ENCODE measurements at regions not wholly inside any gene's neighbourhood (a gene's known extent, or its start where the extent isn't known, plus 50 kb on each side); places are given as distances from the start of the nearest gene placed in this dataset.

GRCh38 chr7:25062380-25062779 lies 62.7 kb downstream of the CYCS start:
- TF ChIP-seq, protein P1, sequence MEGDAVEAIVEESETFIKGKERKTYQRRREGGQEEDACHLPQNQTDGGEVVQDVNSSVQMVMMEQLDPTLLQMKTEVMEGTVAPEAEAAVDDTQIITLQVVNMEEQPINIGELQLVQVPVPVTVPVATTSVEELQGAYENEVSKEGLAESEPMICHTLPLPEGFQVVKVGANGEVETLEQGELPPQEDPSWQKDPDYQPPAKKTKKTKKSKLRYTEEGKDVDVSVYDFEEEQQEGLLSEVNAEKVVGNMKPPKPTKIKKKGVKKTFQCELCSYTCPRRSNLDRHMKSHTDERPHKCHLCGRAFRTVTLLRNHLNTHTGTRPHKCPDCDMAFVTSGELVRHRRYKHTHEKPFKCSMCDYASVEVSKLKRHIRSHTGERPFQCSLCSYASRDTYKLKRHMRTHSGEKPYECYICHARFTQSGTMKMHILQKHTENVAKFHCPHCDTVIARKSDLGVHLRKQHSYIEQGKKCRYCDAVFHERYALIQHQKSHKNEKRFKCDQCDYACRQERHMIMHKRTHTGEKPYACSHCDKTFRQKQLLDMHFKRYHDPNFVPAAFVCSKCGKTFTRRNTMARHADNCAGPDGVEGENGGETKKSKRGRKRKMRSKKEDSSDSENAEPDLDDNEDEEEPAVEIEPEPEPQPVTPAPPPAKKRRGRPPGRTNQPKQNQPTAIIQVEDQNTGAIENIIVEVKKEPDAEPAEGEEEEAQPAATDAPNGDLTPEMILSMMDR (conservative IDR thresholded peaks at IDR 0.05; ENCODE audit: low read depth, low read length), result no peak
- TF ChIP-seq MXI1 (IDR thresholded peaks at IDR 0.05; ENCODE audit: borderline replicate concordance, low read depth, low read length), result no peak
- TF ChIP-seq MAZ (IDR thresholded peaks at IDR 0.05; ENCODE audit: borderline replicate concordance, low read depth, low read length), result no peak
- TF ChIP-seq, protein P2, sequence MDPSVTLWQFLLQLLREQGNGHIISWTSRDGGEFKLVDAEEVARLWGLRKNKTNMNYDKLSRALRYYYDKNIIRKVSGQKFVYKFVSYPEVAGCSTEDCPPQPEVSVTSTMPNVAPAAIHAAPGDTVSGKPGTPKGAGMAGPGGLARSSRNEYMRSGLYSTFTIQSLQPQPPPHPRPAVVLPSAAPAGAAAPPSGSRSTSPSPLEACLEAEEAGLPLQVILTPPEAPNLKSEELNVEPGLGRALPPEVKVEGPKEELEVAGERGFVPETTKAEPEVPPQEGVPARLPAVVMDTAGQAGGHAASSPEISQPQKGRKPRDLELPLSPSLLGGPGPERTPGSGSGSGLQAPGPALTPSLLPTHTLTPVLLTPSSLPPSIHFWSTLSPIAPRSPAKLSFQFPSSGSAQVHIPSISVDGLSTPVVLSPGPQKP (IDR thresholded peaks at IDR 0.05; ENCODE audit: borderline replicate concordance, low read depth, low read length), result no peak
- no peak for TF ChIP-seq SMC3 (IDR thresholded peaks at IDR 0.05; ENCODE audit: low read depth, low read length)
- no peak for TF ChIP-seq BHLHE40 (IDR thresholded peaks at IDR 0.05; ENCODE audit: low read depth, low read length)
- TF ChIP-seq NFE2L2 (IDR thresholded peaks at IDR 0.05; ENCODE audit: low read depth, low read length), result no peak
- TF ChIP-seq RAD21 (IDR thresholded peaks at IDR 0.05; ENCODE audit: low read length), result no peak
- no peak for TF ChIP-seq MAFK (IDR thresholded peaks at IDR 0.05; ENCODE audit: low read depth, low read length)
- TF ChIP-seq FOS (IDR thresholded peaks at IDR 0.05; ENCODE audit: low read depth, low read length), result no peak
- no peak for TF ChIP-seq POLR2A (IDR thresholded peaks at IDR 0.05; ENCODE audit: low read depth, low read length)
- TF ChIP-seq RFX5 (IDR thresholded peaks at IDR 0.05; ENCODE audit: low read depth, low read length), result no peak
- TF ChIP-seq USF2 (IDR thresholded peaks at IDR 0.05; ENCODE audit: low read depth, low read length), result no peak
- no peak for TF ChIP-seq RCOR1 (IDR thresholded peaks at IDR 0.05; ENCODE audit: insufficient replicate concordance, low read length)
- Histone ChIP-seq H3K27me3 (ENCODE audit: control insufficient read depth, insufficient read depth, low read length) (no peaks in the 10 kb centered on the region), H4K5ac (ENCODE audit: low read depth, low read length) (no peak overlapping the region), H3K9ac (ENCODE audit: low read depth, low read length) (no peak overlapping the region), H2AFZ (replicated peaks; ENCODE audit: low read length, poor library complexity) (no peak overlapping the region), H3K14ac (replicated peaks; ENCODE audit: low read depth, low read length) (no peak overlapping the region), H4K20me1 (ENCODE audit: insufficient read depth, low read length) (no peaks in the 10 kb centered on the region), H2AK9ac (replicated peaks; ENCODE audit: low read depth, low read length, poor library complexity) (no peak overlapping the region), H2BK20ac (ENCODE audit: low read depth, low read length) (no peak overlapping the region), H2AK5ac (ENCODE audit: low read depth, low read length) (no peak overlapping the region), H3K18ac (ENCODE audit: low read depth, low read length) (no peak overlapping the region), H3K36me3 (ENCODE audit: control insufficient read depth, insufficient read depth, low read length) (no peaks in the 10 kb centered on the region), H3K9me3 (ENCODE audit: control insufficient read depth, insufficient read depth, low read length) (peaks cover 2% of the 10 kb centered on the region; the same call in 1 of the 2 replicates), H3K4me3 (ENCODE audit: insufficient read depth, low read depth, low read length) (no peak overlapping the region), H3K4ac (ENCODE audit: low read depth, low read length) (no peak overlapping the region), H4K91ac (ENCODE audit: insufficient read depth, low read depth, low read length) (no peak overlapping the region), H3K27ac (ENCODE audit: insufficient read depth, low read length) (no peak overlapping the region), H2BK15ac (ENCODE audit: low read depth, low read length) (no peak overlapping the region), H3K9me1 (ENCODE audit: insufficient read depth, low read length) (peaks cover 2% of the 10 kb centered on the region; the same call in 1 of the 2 replicates), H3K56ac (ENCODE audit: extremely low read depth, insufficient read depth, low read length) (no peak overlapping the region), H3K4me2 (ENCODE audit: low read depth, low read length) (no peak overlapping the region), H2BK5ac (ENCODE audit: low read depth, low read length, poor library complexity, severe bottlenecking) (no peak overlapping the region), H2BK120ac (ENCODE audit: low read depth, low read length) (no peak overlapping the region), H3K23ac (ENCODE audit: low read depth, low read length) (no peak overlapping the region), H3K79me1 (ENCODE audit: low read depth in 1 of 2, low read length in 2 of 2) (no peaks in the 10 kb centered on the region), H3K4me1 (ENCODE audit: control insufficient read depth, insufficient read depth, low read length) (no peaks in the 10 kb centered on the region), H4K8ac (ENCODE audit: low read depth in 2 of 2, low read length in 2 of 2) (no peak overlapping the region)
- no TSS peak for BruUV-seq (replicated peaks)
- ChIA-PET CTCF (interaction anchor here (1.3 kb wide), 1 partner anchor 46 kb away, joined by 3 read pairs; no protein-coding TSS in a partner anchor), POLR2A (ENCODE audit: unreplicated experiment) (no interaction called here)
- WGBS, 2 experiments (ENCODE audit: extremely low coverage in 2 of 2, insufficient read length in 1 of 2), result 100% methylated on average over 2 of the region's 4 CpGs; no CpG with 5 or more reads in 1 of the 2 experiments
- ATAC-seq (ENCODE audit: low read depth) (no peak), DNase-seq (no peak)
- in situ Hi-C loops (cut with MboI; ENCODE audit: low sequenced_read_pairs), result loop anchor here (10.0 kb wide), 1 partner anchor 78 kb away; the partner anchor contains the start of gene OSBPL3
- intact Hi-C loops (cut with micrococcal nuclease), result no loop called here
- dilution Hi-C loops (cut with HindIII; ENCODE audit: low sequenced_read_pairs, unreplicated experiment), result no loop called here
